Parathyroid adenoma (tissue), 2 donors: ENCODE measurements at regions not wholly inside any gene's neighbourhood (a gene's known extent, or its start where the extent isn't known, plus 50 kb on each side); places are given as distances from the start of the nearest gene placed in this dataset.
"Not testable (repeated sequence)": the region's sequence is repeated elsewhere in the genome, so short reads cannot be mapped to it uniquely, and the experiment has no call there.

ENCODE experiments used
- H2AFZ ChIP-seq: fragments of 300-600 bp; sonication (generic); one replicate; pipeline ENCODE4 v1.7.0; 2017; ENCODE audit warnings: antibody characterized with exemption, mild to moderate bottlenecking
- H3K27ac ChIP-seq: fragments of 300-600 bp; sonication (generic); one replicate; pipeline ENCODE4 v1.7.0; 2017
- H3K27me3 ChIP-seq: fragments of 300-600 bp; sonication (generic); one replicate; pipeline ENCODE4 v1.7.0; 2017; ENCODE audit warnings: low read length; ENCODE audit not compliant: control insufficient read depth, insufficient read depth
- H3K36me3 ChIP-seq: fragments of 300-600 bp; sonication (generic); one replicate; pipeline ENCODE4 v1.7.0; 2017; ENCODE audit warnings: low read length; ENCODE audit not compliant: control insufficient read depth, insufficient read depth
- H3K4me1 ChIP-seq: fragments of 300-600 bp; sonication (generic); one replicate; pipeline ENCODE4 v1.7.0; 2017; ENCODE audit warnings: control low read depth
- H3K4me2 ChIP-seq: fragments of 300-600 bp; sonication (generic); one replicate; pipeline ENCODE4 v1.7.0; 2017; ENCODE audit warnings: low read length
- H3K4me3 ChIP-seq: fragments of 300-600 bp; sonication (generic); one replicate; pipeline ENCODE4 v1.7.0; 2017; ENCODE audit warnings: low read depth, low read length
- H3K79me2 ChIP-seq: fragments of 300-600 bp; sonication (generic); one replicate; pipeline ENCODE4 v1.7.0; 2017; ENCODE audit warnings: control low read depth
- H3K9ac ChIP-seq: fragments of 300-600 bp; sonication (generic); one replicate; pipeline ENCODE4 v1.7.0; 2017; ENCODE audit warnings: mild to moderate bottlenecking
- H3K9me3 ChIP-seq: fragments of 300-600 bp; sonication (generic); one replicate; pipeline ENCODE4 v1.7.0; 2017; ENCODE audit warnings: low read length; ENCODE audit not compliant: control insufficient read depth
- CTCF ChIP-seq: fragments of 300-600 bp; sonication (generic); IDR thresholded peaks from one replicate; pipeline ENCODE4 v1.7.0; 2017; ENCODE audit warnings: antibody characterized with exemption, mild to moderate bottlenecking
- donor health status: primary hyperparathyroidism.

GRCh38 chr12:38411946-38412345 is 95.4 kb downstream of the ALG10B start:
- Histone ChIP-seq H3K4me1 (no peaks in the 10 kb centered on the region), H3K4me2 (no peak overlapping the region), H3K9ac (no peak overlapping the region), H3K27me3 (no peaks in the 10 kb centered on the region), H3K9me3 (no peaks in the 10 kb centered on the region), H3K36me3 (no peaks in the 10 kb centered on the region), H3K79me2 (no peaks in the 10 kb centered on the region), H2AFZ (no peak overlapping the region), H3K4me3 (no peak overlapping the region), H3K27ac (no peak overlapping the region)
- no peak for TF ChIP-seq CTCF

- no peak for TF ChIP-seq CTCF
- H3K4me1 ChIP-seq, result no peaks in the 10 kb centered on the region
- H3K36me3 ChIP-seq, result no peaks in the 10 kb centered on the region
- no peak overlapping the region for H3K27ac ChIP-seq
- H3K4me2 ChIP-seq, result no peak overlapping the region
- H3K79me2 ChIP-seq, result no peaks in the 10 kb centered on the region
- no peak overlapping the region for H2AFZ ChIP-seq
- H3K4me3 ChIP-seq, result no peak overlapping the region
- H3K27me3 ChIP-seq, result no peaks in the 10 kb centered on the region
- H3K9me3 ChIP-seq, result no peaks in the 10 kb centered on the region
- no peak overlapping the region for H3K9ac ChIP-seq
Measured at GRCh38 chr12:38417101-38417500, 100.5 kb downstream of the ALG10B start.

GRCh38 chr12:38424436-38424835 is 107.9 kb downstream of the ALG10B start:
- Histone ChIP-seq H3K4me2 (no peak overlapping the region), H3K9ac (no peak overlapping the region), H3K79me2 (no peaks in the 10 kb centered on the region), H3K27ac (no peak overlapping the region), H2AFZ (no peak overlapping the region), H3K4me1 (no peaks in the 10 kb centered on the region), H3K4me3 (no peak overlapping the region), H3K36me3 (no peaks in the 10 kb centered on the region), H3K27me3 (no peaks in the 10 kb centered on the region), H3K9me3 (no peaks in the 10 kb centered on the region)
- no peak for TF ChIP-seq CTCF

GRCh38 chr12:38427442-38427841 is 110.9 kb downstream of the ALG10B start:
- Histone ChIP-seq H2AFZ (no peak overlapping the region), H3K4me2 (no peak overlapping the region), H3K27me3 (no peaks in the 10 kb centered on the region), H3K9ac (no peak overlapping the region), H3K9me3 (no peaks in the 10 kb centered on the region), H3K36me3 (no peaks in the 10 kb centered on the region), H3K27ac (no peak overlapping the region), H3K4me1 (no peaks in the 10 kb centered on the region), H3K79me2 (no peaks in the 10 kb centered on the region), H3K4me3 (no peak overlapping the region)
- TF ChIP-seq CTCF, result no peak

GRCh38 chr12:38431921-38432320 is 115.3 kb downstream of the ALG10B start:
- no peak for TF ChIP-seq CTCF
- Histone ChIP-seq H3K27me3 (no peaks in the 10 kb centered on the region), H3K9me3 (no peaks in the 10 kb centered on the region), H3K79me2 (no peaks in the 10 kb centered on the region), H2AFZ (no peak overlapping the region), H3K9ac (no peak overlapping the region), H3K4me1 (no peaks in the 10 kb centered on the region), H3K27ac (no peak overlapping the region), H3K36me3 (no peaks in the 10 kb centered on the region), H3K4me3 (no peak overlapping the region), H3K4me2 (no peak overlapping the region)

- not testable (repeated sequence) for H3K79me2 ChIP-seq, H3K4me2 ChIP-seq, H3K27ac ChIP-seq, H3K36me3 ChIP-seq, H3K4me1 ChIP-seq, H3K9me3 ChIP-seq, H3K27me3 ChIP-seq, H3K9ac ChIP-seq, H3K4me3 ChIP-seq, H2AFZ ChIP-seq
Measured at GRCh38 chr12:38441871-38442281, 125.3 kb downstream of the ALG10B start.
